HG03103 (cell line): ENCODE measurements at regions not wholly inside any gene's neighbourhood (a gene's known extent, or its start where the extent isn't known, plus 50 kb on each side); places are given as distances from the start of the nearest gene placed in this dataset.

Experiments used
- ATAC-seq: cut with Tn5 transposase; IDR thresholded peaks from one replicate; pipeline ENCODE4 v1.9.1; 2021; ENCODE audit warnings: low read depth; ENCODE audit not compliant: unreplicated experiment

GRCh38 chr4:22129454-22130029 is 181.0 kb upstream of the KCNIP4 start:
- ATAC-seq = no peak

- no peak for ATAC-seq
Observed at GRCh38 chr4:22122062-22122461, 173.5 kb upstream of the KCNIP4 start.

- ATAC-seq = no peak
Observed at GRCh38 chr4:22115262-22115661, 166.7 kb upstream of the KCNIP4 start.

- no peak for ATAC-seq
Observed at GRCh38 chr4:22103768-22104167, 155.2 kb upstream of the KCNIP4 start.

GRCh38 chr4:22099896-22100295 is 151.3 kb upstream of the KCNIP4 start:
- no peak for ATAC-seq

- no peak for ATAC-seq
Observed at GRCh38 chr4:22097596-22097995, 149.0 kb upstream of the KCNIP4 start.

- ATAC-seq = no peak
Observed at GRCh38 chr4:22094217-22094616, 145.6 kb upstream of the KCNIP4 start.

- no peak for ATAC-seq
Observed at GRCh38 chr4:22093126-22093525, 144.6 kb upstream of the KCNIP4 start.

- no peak for ATAC-seq
Observed at GRCh38 chr4:22091906-22092305, 143.3 kb upstream of the KCNIP4 start.

GRCh38 chr4:22091352-22091717 is 142.8 kb upstream of the KCNIP4 start:
- no peak for ATAC-seq

- no peak for ATAC-seq
Observed at GRCh38 chr4:22090661-22091351, 142.2 kb upstream of the KCNIP4 start.

- no peak for ATAC-seq
Observed at GRCh38 chr4:22077571-22077970, 129.0 kb upstream of the KCNIP4 start.

- ATAC-seq = no peak
Observed at GRCh38 chr4:22072726-22073125, 124.2 kb upstream of the KCNIP4 start.

- no peak for ATAC-seq
Observed at GRCh38 chr4:22072240-22072639, 123.7 kb upstream of the KCNIP4 start.

- ATAC-seq = peak; percentile 85
Observed at GRCh38 chr4:22071749-22072148, 123.2 kb upstream of the KCNIP4 start.

GRCh38 chr4:22070256-22070655 is 121.7 kb upstream of the KCNIP4 start:
- no peak for ATAC-seq

GRCh38 chr4:22063613-22064012 is 115.0 kb upstream of the KCNIP4 start:
- no peak for ATAC-seq

- ATAC-seq = no peak
Observed at GRCh38 chr4:22062676-22063075, 114.1 kb upstream of the KCNIP4 start.

GRCh38 chr4:22055954-22056353 is 107.4 kb upstream of the KCNIP4 start:
- no peak for ATAC-seq

GRCh38 chr4:22052076-22052475 is 103.5 kb upstream of the KCNIP4 start:
- no peak for ATAC-seq

- ATAC-seq = no peak
Observed at GRCh38 chr4:22048323-22048722, 99.8 kb upstream of the KCNIP4 start.

GRCh38 chr4:22047793-22048192 is 99.2 kb upstream of the KCNIP4 start:
- ATAC-seq = no peak
